GM18499 (cell line): ENCODE measurements at regions not wholly inside any gene's neighbourhood (a gene's known extent, or its start where the extent isn't known, plus 50 kb on each side); places are given as distances from the start of the nearest gene placed in this dataset.

Source experiments
- ATAC-seq: cut with Tn5 transposase; IDR thresholded peaks from one replicate; pipeline ENCODE4 v1.9.1; 2021; ENCODE audit warnings: moderate number of reproducible peaks; ENCODE audit not compliant: insufficient read depth, unreplicated experiment

GRCh38 chr5:5040712-5041111 is 99.4 kb upstream of the ADAMTS16 start:
- no peak for ATAC-seq

- no peak for ATAC-seq
Measured at GRCh38 chr5:5042806-5043205, 97.3 kb upstream of the ADAMTS16 start.

- ATAC-seq: no peak
Measured at GRCh38 chr5:5043346-5043745, 96.8 kb upstream of the ADAMTS16 start.

GRCh38 chr5:5044247-5044840 is 95.8 kb upstream of the ADAMTS16 start:
- no peak for ATAC-seq

- peak; percentile 69 for ATAC-seq
Measured at GRCh38 chr5:5046680-5047502, 93.2 kb upstream of the ADAMTS16 start.

- ATAC-seq: no peak
Measured at GRCh38 chr5:5050801-5051200, 89.3 kb upstream of the ADAMTS16 start.

GRCh38 chr5:5055712-5056111 is 84.4 kb upstream of the ADAMTS16 start:
- ATAC-seq: no peak

- no peak for ATAC-seq
Measured at GRCh38 chr5:5061836-5062235, 78.3 kb upstream of the ADAMTS16 start.

- ATAC-seq: no peak
Measured at GRCh38 chr5:5062525-5063302, 77.4 kb upstream of the ADAMTS16 start.

GRCh38 chr5:5063533-5063953 is 76.6 kb upstream of the ADAMTS16 start:
- ATAC-seq: no peak

- no peak for ATAC-seq
Measured at GRCh38 chr5:5065472-5065871, 74.7 kb upstream of the ADAMTS16 start.

GRCh38 chr5:5066276-5067186 is 73.6 kb upstream of the ADAMTS16 start:
- no peak for ATAC-seq

- no peak for ATAC-seq
Measured at GRCh38 chr5:5069851-5070250, 70.3 kb upstream of the ADAMTS16 start.

GRCh38 chr5:5071554-5071953 is 68.6 kb upstream of the ADAMTS16 start:
- ATAC-seq: no peak

- ATAC-seq: no peak
Measured at GRCh38 chr5:5077236-5077635, 62.9 kb upstream of the ADAMTS16 start.

GRCh38 chr5:5078009-5078897 is 61.9 kb upstream of the ADAMTS16 start:
- no peak for ATAC-seq

- ATAC-seq: no peak
Measured at GRCh38 chr5:5079876-5080275, 60.3 kb upstream of the ADAMTS16 start.

- no peak for ATAC-seq
Measured at GRCh38 chr5:5080790-5081189, 59.3 kb upstream of the ADAMTS16 start.

- ATAC-seq: no peak
Measured at GRCh38 chr5:5085381-5085780, 54.7 kb upstream of the ADAMTS16 start.
